ENCODE measurements at regions not wholly inside any gene's neighbourhood (a gene's known extent, or its start where the extent isn't known, plus 50 kb on each side); places are given as distances from the start of the nearest gene placed in this dataset.

- DNase-seq (no peak), ATAC-seq (no peak)
- no peaks in the 10 kb centered on the region for H3K36me3 ChIP-seq (replicated peaks in 1 of 2; ENCODE audit: insufficient read depth in 1 of 2, low read depth in 2 of 2)
- H3K27ac ChIP-seq: no peak overlapping the region
- H3K27me3 ChIP-seq: no peaks in the 10 kb centered on the region
- WGBS, 2 donors: 76 to 88% methylated on average over 4 of the region's 4 CpGs
- TF ChIP-seq POLR2A (IDR thresholded peaks at IDR 0.05): no peak
- TF ChIP-seq CTCF (IDR thresholded peaks at IDR 0.05): no peak
- no peaks in the 10 kb centered on the region for H3K9me3 ChIP-seq
- intact Hi-C loops (cut with DNase I): no loop called here
- H3K4me1 ChIP-seq: no peaks in the 10 kb centered on the region
- H3K4me3 ChIP-seq: no peak overlapping the region
Observed at GRCh38 chr15:61657461-61657860, 402.8 kb downstream of the VPS13C start.

- H3K4me3 ChIP-seq: no peak overlapping the region
- intact Hi-C loops (cut with DNase I): no loop called here
- DNase-seq (no peak), ATAC-seq (no peak)
- TF ChIP-seq POLR2A (IDR thresholded peaks at IDR 0.05) (no peak), CTCF (IDR thresholded peaks at IDR 0.05) (no peak)
- H3K27ac ChIP-seq: no peak overlapping the region
- H3K4me1 ChIP-seq: no peaks in the 10 kb centered on the region
- no peaks in the 10 kb centered on the region for H3K27me3 ChIP-seq
- H3K36me3 ChIP-seq (replicated peaks in 1 of 2; ENCODE audit: insufficient read depth in 1 of 2, low read depth in 2 of 2): no peaks in the 10 kb centered on the region
- H3K9me3 ChIP-seq: no peaks in the 10 kb centered on the region
- 86% methylated on average over 11 of the region's 11 CpGs for whole genome bisulfite sequencing, 2 donors
Observed at GRCh38 chr15:61656391-61656790, 403.9 kb downstream of the VPS13C start.

- 70 to 82% methylated on average over 3 of the region's 3 CpGs for WGBS, 2 donors
- no peaks in the 10 kb centered on the region for H3K4me1 ChIP-seq
- no peaks in the 10 kb centered on the region for H3K36me3 ChIP-seq (replicated peaks in 1 of 2; ENCODE audit: insufficient read depth in 1 of 2, low read depth in 2 of 2)
- no peaks in the 10 kb centered on the region for H3K27me3 ChIP-seq
- TF ChIP-seq CTCF (IDR thresholded peaks at IDR 0.05) (no peak), POLR2A (IDR thresholded peaks at IDR 0.05) (no peak)
- ATAC-seq: no peak
- H3K9me3 ChIP-seq: no peaks in the 10 kb centered on the region
- intact Hi-C loops (cut with DNase I): no loop called here
- no peak overlapping the region for H3K4me3 ChIP-seq
- DNase-seq: no peak
- H3K27ac ChIP-seq: no peak overlapping the region
Observed at GRCh38 chr15:61655881-61656280, 404.4 kb downstream of the VPS13C start.

- Histone ChIP-seq H3K27me3 (no peaks in the 10 kb centered on the region), H3K9me3 (no peaks in the 10 kb centered on the region), H3K4me1 (no peaks in the 10 kb centered on the region), H3K36me3 (replicated peaks in 1 of 2; ENCODE audit: insufficient read depth in 1 of 2, low read depth in 2 of 2) (no peaks in the 10 kb centered on the region), H3K27ac (no peak overlapping the region), H3K4me3 (no peak overlapping the region)
- ATAC-seq: peak; percentile 40
- 81 to 96% methylated on average over 10 to 12 of the region's 12 CpGs for WGBS, 2 donors
- intact Hi-C loops (cut with DNase I): no loop called here
- no peak for TF ChIP-seq POLR2A (IDR thresholded peaks at IDR 0.05)
- no peak for TF ChIP-seq CTCF (IDR thresholded peaks at IDR 0.05)
- DNase-seq: peak in 2 of 4 donors; percentile 10 to 16
Observed at GRCh38 chr15:61654918-61655317, 405.3 kb downstream of the VPS13C start.

GRCh38 chr15:61654002-61654740 is 406.1 kb downstream of the VPS13C start:
- Histone ChIP-seq H3K36me3 (replicated peaks in 1 of 2; ENCODE audit: insufficient read depth in 1 of 2, low read depth in 2 of 2) (no peaks in the 10 kb centered on the region), H3K4me3 (no peak overlapping the region), H3K27me3 (no peaks in the 10 kb centered on the region), H3K9me3 (no peaks in the 10 kb centered on the region), H3K4me1 (no peaks in the 10 kb centered on the region), H3K27ac (no peak overlapping the region)
- intact Hi-C loops (cut with DNase I): no loop called here
- no peak for ATAC-seq
- no peak for DNase-seq
- TF ChIP-seq POLR2A (IDR thresholded peaks at IDR 0.05) (no peak), CTCF (IDR thresholded peaks at IDR 0.05) (no peak)
- WGBS, 2 donors: 81 to 86% methylated on average over 7 to 9 of the region's 9 CpGs

Measured in body of pancreas (tissue), 4 donors.